Neural cell (in vitro differentiated cells): ENCODE measurements at regions not wholly inside any gene's neighbourhood (a gene's known extent, or its start where the extent isn't known, plus 50 kb on each side); places are given as distances from the start of the nearest gene placed in this dataset.

Experiments
- H2AFZ ChIP-seq: fragments of 200-600, 300-800 bp; sonication (generic), shearing (Covaris generic); 2 replicates; pipeline ENCODE4 v1.6.0; 2014; ENCODE audit warnings: low read depth, mild to moderate bottlenecking, antibody characterized with exemption, low read length, moderate library complexity
- H3F3A ChIP-seq: fragments of 200-600 bp; shearing (Covaris generic); 2 replicates; pipeline ENCODE4 v1.6.1; 2016; ENCODE audit warnings: mild to moderate bottlenecking, moderate library complexity, mixed read lengths, antibody characterized with exemption, low read length; ENCODE audit not compliant: insufficient read depth, poor library complexity, severe bottlenecking
- H3K27ac ChIP-seq: fragments of 200-600, 300-800 bp; sonication (generic), shearing (Covaris generic); 2 replicates; pipeline ENCODE4 v1.5.1; 2014; ENCODE audit warnings: mild to moderate bottlenecking, low read length, moderate library complexity
- H3K27me3 ChIP-seq: fragments of 300-800, 200-600 bp; sonication (generic), shearing (Covaris generic); 2 replicates; pipeline ENCODE4 v1.6.0; 2014; ENCODE audit warnings: mild to moderate bottlenecking, low read depth, low read length, moderate library complexity; ENCODE audit not compliant: insufficient read depth
- H3K36me3 ChIP-seq: fragments of 300-800, 200-600 bp; sonication (generic), shearing (Covaris generic); 2 replicates; pipeline ENCODE4 v1.5.1; 2014; ENCODE audit warnings: mild to moderate bottlenecking, antibody characterized with exemption, low read length, moderate library complexity; ENCODE audit not compliant: insufficient read depth
- H3K4me2 ChIP-seq: fragments of 300-800, 200-600 bp; sonication (generic), shearing (Covaris generic); 2 replicates; pipeline ENCODE4 v1.6.0; 2014; ENCODE audit warnings: mild to moderate bottlenecking, low read length
- H3K4me3 ChIP-seq: fragments of 300-800, 200-600 bp; sonication (generic), shearing (Covaris generic); 2 replicates; pipeline ENCODE4 v1.5.1; 2014; ENCODE audit warnings: mild to moderate bottlenecking, low read length, moderate library complexity
- H3K79me2 ChIP-seq: fragments of 200-600 bp; shearing (Covaris generic); replicated peaks from 2 replicates; pipeline ENCODE4 v1.6.0; 2014; ENCODE audit warnings: mild to moderate bottlenecking, low read length, moderate library complexity; ENCODE audit not compliant: insufficient read depth
- H3K9ac ChIP-seq: fragments of 300-800, 200-600 bp; sonication (generic), shearing (Covaris generic); 2 replicates; pipeline ENCODE4 v1.6.1; 2016; ENCODE audit warnings: mild to moderate bottlenecking, low read length, mixed read lengths
- H3K9me2 ChIP-seq: fragments of 200-600 bp; shearing (Covaris generic); 2 replicates; pipeline ENCODE4 v1.6.1; 2016; ENCODE audit warnings: mild to moderate bottlenecking, low read length, mixed read lengths; ENCODE audit not compliant: insufficient read depth
- H3K9me3 ChIP-seq: fragments of 200-600, 300-800 bp; sonication (generic), shearing (Covaris generic); 2 replicates; pipeline ENCODE4 v1.6.1; 2016; ENCODE audit warnings: mild to moderate bottlenecking, mixed run types, low read length, moderate library complexity, mixed read lengths
- H4K20me1 ChIP-seq: fragments of 200-600 bp; shearing (Covaris generic); 2 replicates; pipeline ENCODE4 v1.6.1; 2016; ENCODE audit warnings: mild to moderate bottlenecking, mixed run types; ENCODE audit not compliant: insufficient read depth
- CTCF ChIP-seq: fragments of 450-650 bp; IDR thresholded peaks from 2 replicates; pipeline ENCODE4 v1.5.1; 2014; ENCODE audit warnings: antibody characterized with exemption, mild to moderate bottlenecking, moderate library complexity; ENCODE audit not compliant: poor library complexity, severe bottlenecking
- EP300 ChIP-seq: fragments of 450-650 bp; conservative IDR thresholded peaks from 2 replicates; pipeline ENCODE4 v1.6.1; 2014; ENCODE audit warnings: antibody characterized with exemption, mild to moderate bottlenecking, moderate library complexity; ENCODE audit not compliant: poor library complexity, severe bottlenecking
- EZH2 ChIP-seq: fragments of 200-600, 300-800 bp; shearing (Covaris generic), sonication (generic); IDR thresholded peaks from 2 replicates; pipeline ENCODE4 v1.6.1; 2014; ENCODE audit warnings: antibody characterized with exemption, low read length, borderline replicate concordance, mild to moderate bottlenecking; ENCODE audit not compliant: insufficient read depth, poor library complexity, severe bottlenecking
- MXI1 ChIP-seq: fragments of 450-650 bp; conservative IDR thresholded peaks from 2 replicates; pipeline ENCODE4 v1.6.1; 2014; ENCODE audit warnings: antibody characterized with exemption, mild to moderate bottlenecking; ENCODE audit not compliant: poor library complexity, severe bottlenecking
- POLR2AphosphoS5 ChIP-seq: IDR thresholded peaks from 2 replicates; pipeline ENCODE4 v1.6.1; 2012
- RAD21 ChIP-seq: fragments of 450-650 bp; conservative IDR thresholded peaks from 2 replicates; pipeline ENCODE4 v1.6.1; 2014; ENCODE audit warnings: antibody characterized with exemption, mild to moderate bottlenecking, moderate library complexity
- REST ChIP-seq: IDR thresholded peaks from 2 replicates; pipeline ENCODE4 v1.6.1; 2012; ENCODE audit warnings: borderline replicate concordance
- SMC3 ChIP-seq: fragments of 450-650 bp; conservative IDR thresholded peaks from 2 replicates; pipeline ENCODE4 v1.6.1; 2014; ENCODE audit warnings: antibody characterized with exemption, mild to moderate bottlenecking, moderate library complexity; ENCODE audit not compliant: poor library complexity
- TAF1 ChIP-seq: IDR thresholded peaks from 2 replicates; pipeline ENCODE4 v1.6.1; 2012; ENCODE audit warnings: low read depth

DNA sequence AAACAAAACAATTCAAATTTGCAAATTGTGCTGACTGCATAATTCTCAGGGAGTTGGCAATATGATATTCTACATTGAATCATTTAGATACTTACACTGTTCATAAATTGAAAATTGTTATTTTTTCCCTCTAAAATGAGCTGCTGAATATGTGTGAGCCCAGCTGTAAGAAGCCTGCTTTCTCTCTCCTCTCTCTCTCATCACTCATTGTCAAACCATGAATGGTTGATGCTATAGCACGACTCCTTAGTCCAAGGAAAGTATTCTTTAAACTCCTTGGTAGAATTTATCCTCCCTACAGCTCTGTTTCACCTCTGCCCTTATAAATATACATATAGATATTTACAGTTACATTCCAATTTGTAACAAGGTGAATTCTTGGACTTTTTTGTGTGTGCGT lies 116.4 kb upstream of the POU3F2 start:
- no peak overlapping the region for H3K4me3 ChIP-seq
- H3K27ac ChIP-seq: peak overlapping the region; percentile 94
- H3F3A ChIP-seq: peaks cover 17% of the 10 kb centered on the region
- no peaks in the 10 kb centered on the region for H3K79me2 ChIP-seq
- H3K4me2 ChIP-seq: peak overlapping the region; percentile 9
- peak overlapping the region; percentile 64 for H3K9ac ChIP-seq
- peak; percentile 31 for TF ChIP-seq POLR2AphosphoS5
- TF ChIP-seq EP300: peak; percentile 18
- no peak for TF ChIP-seq RAD21
- no peak for TF ChIP-seq MXI1
- TF ChIP-seq SMC3: peak; percentile 9
- no peaks in the 10 kb centered on the region for H3K27me3 ChIP-seq
- H3K9me3 ChIP-seq: no peaks in the 10 kb centered on the region
- no peaks in the 10 kb centered on the region for H3K36me3 ChIP-seq
- no peak overlapping the region for H2AFZ ChIP-seq
- no peaks in the 10 kb centered on the region for H3K9me2 ChIP-seq
- H4K20me1 ChIP-seq: no peaks in the 10 kb centered on the region

DNA sequence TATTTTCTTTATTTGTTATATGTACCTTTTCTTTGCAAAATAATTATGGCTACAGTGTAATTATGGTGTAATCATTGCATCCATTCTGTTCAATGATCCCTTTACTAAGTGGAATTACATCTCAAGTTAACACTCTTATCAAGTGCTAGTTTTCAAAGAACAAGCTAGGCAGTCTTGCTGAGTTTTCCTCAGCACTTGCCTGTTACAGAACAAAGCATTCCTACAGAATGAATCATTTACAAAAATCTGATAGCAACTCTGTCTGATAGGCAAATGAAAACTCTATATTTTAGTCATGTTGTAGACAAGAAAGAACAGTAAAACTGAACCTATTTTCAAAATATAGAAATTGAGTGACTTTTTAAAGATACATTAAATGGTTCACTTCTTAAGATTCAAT lies 109.8 kb upstream of the POU3F2 start:
- no peak for TF ChIP-seq TAF1
- TF ChIP-seq EZH2: no peak
- no peak for TF ChIP-seq CTCF
- TF ChIP-seq POLR2AphosphoS5: no peak
- no peak for TF ChIP-seq RAD21
- TF ChIP-seq REST: no peak
- no peak for TF ChIP-seq MXI1
- no peak for TF ChIP-seq EP300
- no peak for TF ChIP-seq SMC3

More for the DNA sequence above, 109.8 kb upstream of the POU3F2 start:
- Histone ChIP-seq H3K27me3 (no peaks in the 10 kb centered on the region), H3K9me2 (no peaks in the 10 kb centered on the region), H3F3A (no peaks in the 10 kb centered on the region), H3K4me3 (no peak overlapping the region), H4K20me1 (no peaks in the 10 kb centered on the region), H3K79me2 (no peaks in the 10 kb centered on the region), H3K27ac (no peak overlapping the region), H3K4me2 (no peak overlapping the region), H3K9ac (no peak overlapping the region), H3K9me3 (no peaks in the 10 kb centered on the region), H3K36me3 (no peaks in the 10 kb centered on the region), H2AFZ (no peak overlapping the region)
